ENCODE measurements at regions not wholly inside any gene's neighbourhood (a gene's known extent, or its start where the extent isn't known, plus 50 kb on each side); places are given as distances from the start of the nearest gene placed in this dataset.

GRCh38 chr2:120524174-120524573 is 178.2 kb downstream of the INHBB start:
- DNase-seq (ENCODE audit: low read depth) = no peak
- no peak for TF ChIP-seq CTCF (IDR thresholded peaks at IDR 0.05; ENCODE audit: insufficient read depth, low read depth, low read length, missing control alignments)
- H3K4me3 ChIP-seq (ENCODE audit: low read length) = no peak overlapping the region

- TF ChIP-seq CTCF (IDR thresholded peaks at IDR 0.05; ENCODE audit: insufficient read depth, low read depth, low read length, missing control alignments) = no peak
- no peak for DNase-seq (ENCODE audit: low read depth)
- H3K4me3 ChIP-seq (ENCODE audit: low read length) = no peak overlapping the region
Observed at GRCh38 chr2:120525056-120526046, 179.4 kb downstream of the INHBB start.

- peak; percentile 33 for DNase-seq (ENCODE audit: low read depth)
- no peak overlapping the region for H3K4me3 ChIP-seq (ENCODE audit: low read length)
- no peak for TF ChIP-seq CTCF (IDR thresholded peaks at IDR 0.05; ENCODE audit: insufficient read depth, low read depth, low read length, missing control alignments)
Observed at GRCh38 chr2:120526047-120526562, 180.2 kb downstream of the INHBB start.

- peak; percentile 36 for DNase-seq (ENCODE audit: low read depth)
- no peak for TF ChIP-seq CTCF (IDR thresholded peaks at IDR 0.05; ENCODE audit: insufficient read depth, low read depth, low read length, missing control alignments)
- no peak overlapping the region for H3K4me3 ChIP-seq (ENCODE audit: low read length)
Observed at GRCh38 chr2:120526997-120527945, 181.3 kb downstream of the INHBB start.

- no peak for TF ChIP-seq CTCF (IDR thresholded peaks at IDR 0.05; ENCODE audit: insufficient read depth, low read depth, low read length, missing control alignments)
- H3K4me3 ChIP-seq (ENCODE audit: low read length) = no peak overlapping the region
- peak; percentile 34 for DNase-seq (ENCODE audit: low read depth)
Observed at GRCh38 chr2:120528051-120528692, 182.2 kb downstream of the INHBB start.

GRCh38 chr2:120528693-120529076 is 182.7 kb downstream of the INHBB start:
- TF ChIP-seq CTCF (IDR thresholded peaks at IDR 0.05; ENCODE audit: insufficient read depth, low read depth, low read length, missing control alignments) = no peak
- H3K4me3 ChIP-seq (ENCODE audit: low read length) = no peak overlapping the region
- no peak for DNase-seq (ENCODE audit: low read depth)
